Neural cell (in vitro differentiated cells): ENCODE measurements at regions not wholly inside any gene's neighbourhood (a gene's known extent, or its start where the extent isn't known, plus 50 kb on each side); places are given as distances from the start of the nearest gene placed in this dataset.
"Not testable (repeated sequence)": the region's sequence is repeated elsewhere in the genome, so short reads cannot be mapped to it uniquely, and the experiment has no call there.

ENCODE experiments used
- H2AFZ ChIP-seq: fragments of 200-600, 300-800 bp; sonication (generic), shearing (Covaris generic); 2 replicates; pipeline ENCODE4 v1.6.0; 2014; ENCODE audit warnings: low read depth, mild to moderate bottlenecking, antibody characterized with exemption, low read length, moderate library complexity
- H3F3A ChIP-seq: fragments of 200-600 bp; shearing (Covaris generic); 2 replicates; pipeline ENCODE4 v1.6.1; 2016; ENCODE audit warnings: mild to moderate bottlenecking, moderate library complexity, mixed read lengths, antibody characterized with exemption, low read length; ENCODE audit not compliant: insufficient read depth, poor library complexity, severe bottlenecking
- H3K27ac ChIP-seq: fragments of 200-600, 300-800 bp; sonication (generic), shearing (Covaris generic); 2 replicates; pipeline ENCODE4 v1.5.1; 2014; ENCODE audit warnings: mild to moderate bottlenecking, low read length, moderate library complexity
- H3K27me3 ChIP-seq: fragments of 300-800, 200-600 bp; sonication (generic), shearing (Covaris generic); 2 replicates; pipeline ENCODE4 v1.6.0; 2014; ENCODE audit warnings: mild to moderate bottlenecking, low read depth, low read length, moderate library complexity; ENCODE audit not compliant: insufficient read depth
- H3K36me3 ChIP-seq: fragments of 300-800, 200-600 bp; sonication (generic), shearing (Covaris generic); 2 replicates; pipeline ENCODE4 v1.5.1; 2014; ENCODE audit warnings: mild to moderate bottlenecking, antibody characterized with exemption, low read length, moderate library complexity; ENCODE audit not compliant: insufficient read depth
- H3K4me2 ChIP-seq: fragments of 300-800, 200-600 bp; sonication (generic), shearing (Covaris generic); 2 replicates; pipeline ENCODE4 v1.6.0; 2014; ENCODE audit warnings: mild to moderate bottlenecking, low read length
- H3K4me3 ChIP-seq: fragments of 300-800, 200-600 bp; sonication (generic), shearing (Covaris generic); 2 replicates; pipeline ENCODE4 v1.5.1; 2014; ENCODE audit warnings: mild to moderate bottlenecking, low read length, moderate library complexity
- H3K79me2 ChIP-seq: fragments of 200-600 bp; shearing (Covaris generic); replicated peaks from 2 replicates; pipeline ENCODE4 v1.6.0; 2014; ENCODE audit warnings: mild to moderate bottlenecking, low read length, moderate library complexity; ENCODE audit not compliant: insufficient read depth
- H3K9ac ChIP-seq: fragments of 300-800, 200-600 bp; sonication (generic), shearing (Covaris generic); 2 replicates; pipeline ENCODE4 v1.6.1; 2016; ENCODE audit warnings: mild to moderate bottlenecking, low read length, mixed read lengths
- H3K9me2 ChIP-seq: fragments of 200-600 bp; shearing (Covaris generic); 2 replicates; pipeline ENCODE4 v1.6.1; 2016; ENCODE audit warnings: mild to moderate bottlenecking, low read length, mixed read lengths; ENCODE audit not compliant: insufficient read depth
- H3K9me3 ChIP-seq: fragments of 200-600, 300-800 bp; sonication (generic), shearing (Covaris generic); 2 replicates; pipeline ENCODE4 v1.6.1; 2016; ENCODE audit warnings: mild to moderate bottlenecking, mixed run types, low read length, moderate library complexity, mixed read lengths
- H4K20me1 ChIP-seq: fragments of 200-600 bp; shearing (Covaris generic); 2 replicates; pipeline ENCODE4 v1.6.1; 2016; ENCODE audit warnings: mild to moderate bottlenecking, mixed run types; ENCODE audit not compliant: insufficient read depth
- CTCF ChIP-seq: fragments of 450-650 bp; IDR thresholded peaks from 2 replicates; pipeline ENCODE4 v1.5.1; 2014; ENCODE audit warnings: antibody characterized with exemption, mild to moderate bottlenecking, moderate library complexity; ENCODE audit not compliant: poor library complexity, severe bottlenecking
- EP300 ChIP-seq: fragments of 450-650 bp; conservative IDR thresholded peaks from 2 replicates; pipeline ENCODE4 v1.6.1; 2014; ENCODE audit warnings: antibody characterized with exemption, mild to moderate bottlenecking, moderate library complexity; ENCODE audit not compliant: poor library complexity, severe bottlenecking
- EZH2 ChIP-seq: fragments of 200-600, 300-800 bp; shearing (Covaris generic), sonication (generic); IDR thresholded peaks from 2 replicates; pipeline ENCODE4 v1.6.1; 2014; ENCODE audit warnings: antibody characterized with exemption, low read length, borderline replicate concordance, mild to moderate bottlenecking; ENCODE audit not compliant: insufficient read depth, poor library complexity, severe bottlenecking
- MXI1 ChIP-seq: fragments of 450-650 bp; conservative IDR thresholded peaks from 2 replicates; pipeline ENCODE4 v1.6.1; 2014; ENCODE audit warnings: antibody characterized with exemption, mild to moderate bottlenecking; ENCODE audit not compliant: poor library complexity, severe bottlenecking
- POLR2AphosphoS5 ChIP-seq: IDR thresholded peaks from 2 replicates; pipeline ENCODE4 v1.6.1; 2012
- RAD21 ChIP-seq: fragments of 450-650 bp; conservative IDR thresholded peaks from 2 replicates; pipeline ENCODE4 v1.6.1; 2014; ENCODE audit warnings: antibody characterized with exemption, mild to moderate bottlenecking, moderate library complexity
- REST ChIP-seq: IDR thresholded peaks from 2 replicates; pipeline ENCODE4 v1.6.1; 2012; ENCODE audit warnings: borderline replicate concordance
- TAF1 ChIP-seq: IDR thresholded peaks from 2 replicates; pipeline ENCODE4 v1.6.1; 2012; ENCODE audit warnings: low read depth

DNA sequence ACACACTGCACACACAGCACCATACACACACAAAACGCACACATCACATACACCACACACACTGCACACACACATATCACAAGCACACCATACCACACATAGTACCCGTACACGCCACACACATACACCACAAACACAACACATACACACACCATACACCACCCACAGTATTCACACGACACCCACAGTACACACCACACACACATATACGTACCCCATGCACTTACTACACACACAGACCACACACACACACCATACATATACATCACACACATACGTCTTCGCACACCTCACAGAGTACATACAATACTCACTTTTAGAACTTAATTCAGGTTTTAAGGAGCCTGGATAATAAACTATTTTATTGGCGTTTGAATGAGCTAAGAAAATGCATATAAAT is 1805.3 kb upstream of the DEFB115 start:
- Histone ChIP-seq H3K4me3 (no peak overlapping the region), H3K9me2 (no peaks in the 10 kb centered on the region), H3K27ac (no peak overlapping the region), H3K9ac (no peak overlapping the region), H3K4me2 (no peak overlapping the region), H3K27me3 (no peaks in the 10 kb centered on the region), H3F3A (no peaks in the 10 kb centered on the region), H3K79me2 (no peaks in the 10 kb centered on the region), H3K9me3 (peaks cover 6% of the 10 kb centered on the region), H4K20me1 (no peaks in the 10 kb centered on the region), H2AFZ (no peak overlapping the region), H3K36me3 (no peaks in the 10 kb centered on the region)
- TF ChIP-seq EP300 (no peak), MXI1 (no peak), REST (no peak), CTCF (no peak)

GRCh38 chr20:29456987-29457693 is 1800.3 kb upstream of the DEFB115 start:
- H4K20me1 ChIP-seq, H3K27me3 ChIP-seq, H3K4me2 ChIP-seq, H3K9ac ChIP-seq, H3K9me2 ChIP-seq, H3F3A ChIP-seq, H3K4me3 ChIP-seq, H3K27ac ChIP-seq, H3K36me3 ChIP-seq, H3K9me3 ChIP-seq, H2AFZ ChIP-seq, H3K79me2 ChIP-seq: not testable (repeated sequence)

GRCh38 chr20:29472606-29473005 is 1784.9 kb upstream of the DEFB115 start:
- no peaks in the 10 kb centered on the region for H3K79me2 ChIP-seq
- TF ChIP-seq RAD21 (no peak), MXI1 (no peak), EZH2 (no peak), POLR2AphosphoS5 (no peak), TAF1 (no peak)

GRCh38 chr20:29492840-29493239 is 1764.6 kb upstream of the DEFB115 start:
- not testable (repeated sequence) for H3K4me2 ChIP-seq, H3K27me3 ChIP-seq, H3K27ac ChIP-seq, H2AFZ ChIP-seq, H3F3A ChIP-seq, H3K79me2 ChIP-seq, H4K20me1 ChIP-seq, H3K9me2 ChIP-seq, H3K9ac ChIP-seq, H3K36me3 ChIP-seq, H3K4me3 ChIP-seq, H3K9me3 ChIP-seq

More at GRCh38 chr20:29472606-29473005, 1784.9 kb upstream of the DEFB115 start:
- H3K4me2 ChIP-seq, result no peak overlapping the region
- H2AFZ ChIP-seq, result no peak overlapping the region
- no peaks in the 10 kb centered on the region for H3K9me2 ChIP-seq
- H4K20me1 ChIP-seq, result no peaks in the 10 kb centered on the region
- H3K27ac ChIP-seq, result no peak overlapping the region
- no peaks in the 10 kb centered on the region for H3K27me3 ChIP-seq
- no peaks in the 10 kb centered on the region for H3F3A ChIP-seq
- no peaks in the 10 kb centered on the region for H3K36me3 ChIP-seq
- no peaks in the 10 kb centered on the region for H3K9me3 ChIP-seq
- H3K9ac ChIP-seq, result no peak overlapping the region
- no peak overlapping the region for H3K4me3 ChIP-seq

DNA sequence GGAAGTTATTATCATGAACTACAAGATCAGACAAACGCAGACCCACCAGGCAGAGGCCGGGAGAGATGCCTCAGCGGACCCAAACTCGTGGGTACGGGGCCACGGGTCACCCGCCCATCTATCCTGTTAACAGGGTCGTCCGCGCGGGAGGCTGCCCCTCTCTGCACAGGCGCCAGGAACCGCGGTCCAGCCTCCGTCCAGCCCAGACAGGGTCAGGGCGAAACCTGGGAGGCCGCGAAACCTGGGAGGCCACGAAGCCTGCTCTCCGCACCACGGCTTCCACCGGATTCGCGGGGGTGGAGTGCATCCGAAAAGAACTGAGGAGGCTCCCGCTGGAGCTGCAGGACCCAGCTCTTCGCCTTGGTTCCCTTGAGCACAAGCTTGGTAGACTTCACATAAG is 1760.7 kb upstream of the DEFB115 start:
- H3K4me2 ChIP-seq, H3K27ac ChIP-seq, H3K79me2 ChIP-seq, H3K4me3 ChIP-seq, H4K20me1 ChIP-seq, H3K9ac ChIP-seq, H3F3A ChIP-seq, H3K9me2 ChIP-seq, H2AFZ ChIP-seq, H3K27me3 ChIP-seq, H3K9me3 ChIP-seq, H3K36me3 ChIP-seq: not testable (repeated sequence)
